HCT116 (cell line): ENCODE measurements at regions not wholly inside any gene's neighbourhood (a gene's known extent, or its start where the extent isn't known, plus 50 kb on each side); places are given as distances from the start of the nearest gene placed in this dataset.

Experiments used
- ATAC-seq: fragments of 200-7000 bp; cut with Tn5 transposase; 2 replicates; pipeline ENCODE4 v1.9.1; 2020; ENCODE audit warnings: mild to moderate bottlenecking, moderate library complexity
- BruUV-seq: library from RNA; stranded (reverse); fragments of 400-500 nt; replicated peaks from 2 replicates; lab custom pipeline; 2021; lab: Mats Ljungman, UMichigan
- CTCF ChIA-PET: fragments of 300-600 bp; sonication (Branson Sonifier 250); formaldehyde crosslinking; loops from one replicate; lab custom pipeline; 2021; ENCODE audit warnings: antibody characterized with exemption; lab: Charles Lee
- POLR2A ChIA-PET: fragments of 300-600, 350-600 bp; sonication (Branson Sonifier 250); formaldehyde crosslinking; loops from one replicate; lab custom pipeline; 2021; ENCODE audit warnings: antibody characterized with exemption; lab: Charles Lee
- RAD21 ChIA-PET, 2 experiments: fragments of 300-600 bp; sonication (Branson Sonifier 250); formaldehyde crosslinking; loops; one replicate each; lab custom pipeline; 2023; ENCODE audit warnings: low total read pairs in 2 of 2; ENCODE audit not compliant: uncharacterized antibody in 2 of 2, unreplicated experiment in 2 of 2, low non-redundant PET in 1 of 2; lab: Charles Lee
- DNase-seq: peaks from one replicate; pipeline ENCODE4 v3.0.0-alpha.2; 2010; ENCODE audit warnings: low read depth, low spot score
- H2AFZ ChIP-seq: fragments of 200-600 bp; shearing (Covaris generic), sonication (generic); 2 replicates; pipeline ENCODE4 v1.6.1; 2017; ENCODE audit warnings: low read depth, mixed run types, mixed read lengths, antibody characterized with exemption, low read length; ENCODE audit not compliant: poor library complexity, severe bottlenecking
- H3K27ac ChIP-seq: 2 replicates; pipeline ENCODE4 v1.5.1; 2012; ENCODE audit warnings: low read depth, low read length
- H3K27me3 ChIP-seq: fragments of 200-600 bp; sonication (generic); 2 replicates; pipeline ENCODE4 v1.6.1; 2016; ENCODE audit warnings: mixed run types, low read length, mixed read lengths; ENCODE audit not compliant: insufficient read depth
- H3K36me3 ChIP-seq, 2 experiments: fragments of 200-500 bp in 1 of 2; fragments of 200-600 bp in 1 of 2; sonication (Bioruptor generic) in 1 of 2; sonication (generic) in 1 of 2; 2 replicates each; pipeline versions ENCODE4 v1.5.1 to v1.6.1; 2014 to 2016; ENCODE audit warnings: low read length in 2 of 2, inconsistent platforms in 1 of 2, mixed read lengths in 1 of 2, mixed run types in 1 of 2; ENCODE audit not compliant: insufficient read depth in 2 of 2, control insufficient read depth in 1 of 2
- H3K4me1 ChIP-seq, 2 experiments: fragments of 200-600 bp in 1 of 2; sonication (generic) in 1 of 2; 2 replicates each; pipeline versions ENCODE4 v1.5.1 to v1.6.1; 2012 to 2017; ENCODE audit warnings: low read length in 2 of 2, inconsistent platforms in 1 of 2, mild to moderate bottlenecking in 1 of 2, mixed read lengths in 1 of 2, mixed run types in 1 of 2, moderate library complexity in 1 of 2; ENCODE audit not compliant: insufficient read depth in 2 of 2, control insufficient read depth in 1 of 2
- H3K4me2 ChIP-seq: fragments of 200-600 bp; sonication (generic); 2 replicates; pipeline ENCODE4 v1.6.1; 2017; ENCODE audit warnings: mixed run types, low read length, mixed read lengths
- H3K4me3 ChIP-seq, 2 experiments: fragments of 200-600 bp in 1 of 2; sonication (generic) in 1 of 2; replicated peaks in 1 of 2; 2 replicates each; pipeline ENCODE4 v1.5.1; 2011 to 2016; ENCODE audit warnings: low read length in 2 of 2, control low read depth in 1 of 2, low read depth in 1 of 2, mild to moderate bottlenecking in 1 of 2, mixed read lengths in 1 of 2, mixed run types in 1 of 2
- H3K79me2 ChIP-seq: fragments of 200-600 bp; sonication (generic); 2 replicates; pipeline ENCODE4 v1.6.1; 2017; ENCODE audit warnings: mild to moderate bottlenecking, mixed run types, low read length, moderate library complexity, mixed read lengths; ENCODE audit not compliant: insufficient read depth
- H3K9ac ChIP-seq: fragments of 200-600 bp; sonication (generic); 2 replicates; pipeline ENCODE4 v1.6.1; 2016; ENCODE audit warnings: low read length, mixed read lengths
- H3K9me2 ChIP-seq: fragments of 200-600 bp; sonication (generic), shearing (Covaris generic); 2 replicates; pipeline ENCODE4 v1.6.1; 2017; ENCODE audit warnings: mixed run types, mild to moderate bottlenecking, moderate library complexity; ENCODE audit not compliant: insufficient read depth
- H3K9me3 ChIP-seq, 2 experiments: fragments of 200-500 bp in 1 of 2; fragments of 200-600 bp in 1 of 2; sonication (Bioruptor generic) in 1 of 2; sonication (generic) in 1 of 2; 2 replicates each; pipeline ENCODE4 v1.6.1; 2014 to 2017; ENCODE audit warnings: low read length in 2 of 2, mixed read lengths in 2 of 2, inconsistent platforms in 1 of 2, low read depth in 1 of 2, mild to moderate bottlenecking in 1 of 2, mixed run types in 1 of 2, moderate library complexity in 1 of 2; ENCODE audit not compliant: control insufficient read depth in 1 of 2, insufficient read depth in 1 of 2
- H4K20me1 ChIP-seq: fragments of 200-600 bp; sonication (generic), shearing (Covaris generic); 2 replicates; pipeline ENCODE4 v1.6.1; 2017; ENCODE audit warnings: mixed run types, mild to moderate bottlenecking, moderate library complexity; ENCODE audit not compliant: insufficient read depth
- CBX3 ChIP-seq: IDR thresholded peaks from 2 replicates; pipeline ENCODE4 v1.6.1; 2012; ENCODE audit warnings: low read depth
- CEBPB ChIP-seq: IDR thresholded peaks from 2 replicates; pipeline ENCODE4 v1.6.1; 2012; ENCODE audit warnings: low read depth
- CTCF ChIP-seq, 3 experiments: fragments of 200-600 bp in 1 of 3; sonication (generic) in 1 of 3; IDR thresholded peaks in 2 of 3; conservative IDR thresholded peaks in 1 of 3; 2 replicates each; pipeline ENCODE4 v1.5.1; 2012 to 2017; ENCODE audit warnings: low read depth in 2 of 3, low read length in 2 of 3, antibody characterized with exemption in 1 of 3, borderline replicate concordance in 1 of 3, control low read depth in 1 of 3, mild to moderate bottlenecking in 1 of 3, mixed read lengths in 1 of 3, mixed run types in 1 of 3, moderate library complexity in 1 of 3; ENCODE audit not compliant: insufficient read depth in 1 of 3
- EGR1 ChIP-seq: IDR thresholded peaks from 2 replicates; pipeline ENCODE4 v1.6.1; 2012; ENCODE audit warnings: low read depth
- ELF1 ChIP-seq: IDR thresholded peaks from 2 replicates; pipeline ENCODE4 v1.6.1; 2012; ENCODE audit warnings: low read depth, borderline replicate concordance
- EZH2 ChIP-seq: fragments of 200-600 bp; sonication (generic); IDR thresholded peaks from 2 replicates; pipeline ENCODE4 v1.6.1; 2017; ENCODE audit warnings: antibody characterized with exemption, mixed run types
- EZH2phosphoT487 ChIP-seq: fragments of 200-600 bp; IDR thresholded peaks from 2 replicates; pipeline ENCODE4 v1.6.1; 2018; ENCODE audit warnings: antibody characterized with exemption, borderline replicate concordance
- FOSL1 ChIP-seq: IDR thresholded peaks from 2 replicates; pipeline ENCODE4 v1.6.1; 2012; ENCODE audit warnings: low read depth
- JUND ChIP-seq: IDR thresholded peaks from 2 replicates; pipeline ENCODE4 v1.6.1; 2012
- MAX ChIP-seq: IDR thresholded peaks from 2 replicates; pipeline ENCODE4 v1.6.1; 2012
- POLR2A ChIP-seq: IDR thresholded peaks from 2 replicates; pipeline ENCODE4 v1.7.0; 2011; ENCODE audit warnings: borderline replicate concordance; ENCODE audit not compliant: insufficient read depth, insufficient read length; ENCODE audit errors: extremely low read depth
- POLR2AphosphoS5 ChIP-seq: IDR thresholded peaks from 2 replicates; pipeline ENCODE4 v1.6.1; 2011; ENCODE audit warnings: mild to moderate bottlenecking, low read depth, low read length, moderate library complexity
- RAD21 ChIP-seq: IDR thresholded peaks from 2 replicates; pipeline ENCODE4 v1.6.1; 2012; ENCODE audit warnings: low read depth, mild to moderate bottlenecking
- REST ChIP-seq: IDR thresholded peaks from 2 replicates; pipeline ENCODE4 v1.6.1; 2012; ENCODE audit warnings: low read depth
- SP1 ChIP-seq: IDR thresholded peaks from 2 replicates; pipeline ENCODE4 v1.6.1; 2012; ENCODE audit warnings: low read depth
- TCF7L2 ChIP-seq: IDR thresholded peaks from 2 replicates; pipeline ENCODE4 v1.7.0; 2011; ENCODE audit warnings: borderline replicate concordance, inconsistent platforms; ENCODE audit not compliant: insufficient read depth, insufficient read length; ENCODE audit errors: extremely low read depth
- YY1 ChIP-seq: IDR thresholded peaks from 2 replicates; pipeline ENCODE4 v1.6.1; 2011; ENCODE audit warnings: low read length, low read depth, moderate library complexity, mild to moderate bottlenecking; ENCODE audit not compliant: insufficient replicate concordance; ENCODE audit errors: extremely low read depth
- ZBTB33 ChIP-seq: IDR thresholded peaks from 2 replicates; pipeline ENCODE4 v1.6.1; 2011; ENCODE audit warnings: mild to moderate bottlenecking, low read length, moderate library complexity; ENCODE audit not compliant: insufficient replicate concordance; ENCODE audit errors: extremely low read depth
- ZFX ChIP-seq: fragments of 450-650 bp; IDR thresholded peaks from 2 replicates; pipeline ENCODE4 v1.6.1; 2017
- ZNF274 ChIP-seq: fragments of 200-500 bp; sonication (Bioruptor generic); IDR thresholded peaks from 2 replicates; pipeline ENCODE4 v1.6.1; 2014; ENCODE audit warnings: mild to moderate bottlenecking, low read depth, low read length, inconsistent platforms
- intact Hi-C: fragments of 100-400 bp; cut with micrococcal nuclease; formaldehyde crosslinking; loops from 2 replicates; pipeline ENCODE4 v1.10.0; 2022

GRCh38 chr2:239494578-239494977 lies 93.8 kb upstream of the HDAC4 start:
- Histone ChIP-seq H2AFZ (no peak overlapping the region), H4K20me1 (no peaks in the 10 kb centered on the region), H3K36me3 (no peaks in the 10 kb centered on the region), H3K4me3 (no peak overlapping the region), H3K79me2 (no peaks in the 10 kb centered on the region), H3K9ac (no peak overlapping the region), H3K27me3 (peaks cover 6% of the 10 kb centered on the region; the same call in 1 of the 2 replicates), H3K27ac (no peak overlapping the region), H3K9me2 (no peaks in the 10 kb centered on the region), H3K4me1 (no peaks in the 10 kb centered on the region), H3K4me2 (no peak overlapping the region), H3K9me3 (no peaks in the 10 kb centered on the region)
- intact Hi-C loops, result no loop called here
- TF ChIP-seq JUND (no peak), EZH2 (no peak), CTCF (IDR thresholded peaks at IDR 0.05 in 2 of 3, conservative IDR thresholded peaks at IDR 0.05 in 1 of 3; ENCODE audit: borderline replicate concordance in 1 of 3, insufficient read depth in 1 of 3, low read depth in 2 of 3, low read length in 2 of 3) (no peak), POLR2AphosphoS5 (no peak), SP1 (no peak), ZBTB33 (no peak), FOSL1 (no peak), RAD21 (no peak), ZFX (no peak), CEBPB (no peak), POLR2A (no peak), ELF1 (no peak), YY1 (no peak), MAX (no peak), EZH2phosphoT487 (no peak), TCF7L2 (no peak), EGR1 (no peak), CBX3 (no peak), ZNF274 (no peak), REST (no peak)
- no TSS peak for BruUV-seq
- ATAC-seq (no peak), DNase-seq (no peak)
- ChIA-PET CTCF (no interaction called here), POLR2A (no interaction called here), RAD21 (no interaction called here)
